Esophagus mucosa (tissue), 1 donor: ENCODE measurements at regions not wholly inside any gene's neighbourhood (a gene's known extent, or its start where the extent isn't known, plus 50 kb on each side); places are given as distances from the start of the nearest gene placed in this dataset.

ENCODE experiments used
- ATAC-seq: fragments of 200-7000 bp; cut with Tn5 transposase; one replicate; pipeline ENCODE4 v1.9.1; 2020
- donor health status: DM: yes; HTN: yes; CAD: no.

DNA sequence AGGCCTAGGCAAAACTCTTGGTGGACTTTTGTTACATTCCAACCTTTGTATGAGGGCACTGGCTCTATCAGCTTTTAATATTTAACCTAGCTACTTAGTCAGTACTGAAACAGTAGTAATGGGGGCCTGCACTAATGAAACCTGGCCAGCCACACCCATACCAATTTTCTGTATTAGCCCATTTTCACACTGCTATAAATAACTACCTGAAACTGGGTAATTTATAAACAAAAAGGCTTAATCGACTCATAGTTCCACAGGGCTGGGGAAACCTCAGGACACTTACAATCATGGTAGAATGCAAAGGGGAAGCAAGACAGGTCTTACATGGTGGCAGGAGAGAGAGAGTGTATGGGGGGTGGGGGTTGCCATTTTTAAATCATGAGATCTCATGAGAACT, 245.7 kb upstream of the RGS18 start:
- ATAC-seq: no peak

- ATAC-seq: no peak
These were observed 244.8 kb upstream of the RGS18 start for GRCh38 chr1:191913260-191913977.

- ATAC-seq: no peak
These were observed 228.9 kb upstream of the RGS18 start for GRCh38 chr1:191929383-191929782.

DNA sequence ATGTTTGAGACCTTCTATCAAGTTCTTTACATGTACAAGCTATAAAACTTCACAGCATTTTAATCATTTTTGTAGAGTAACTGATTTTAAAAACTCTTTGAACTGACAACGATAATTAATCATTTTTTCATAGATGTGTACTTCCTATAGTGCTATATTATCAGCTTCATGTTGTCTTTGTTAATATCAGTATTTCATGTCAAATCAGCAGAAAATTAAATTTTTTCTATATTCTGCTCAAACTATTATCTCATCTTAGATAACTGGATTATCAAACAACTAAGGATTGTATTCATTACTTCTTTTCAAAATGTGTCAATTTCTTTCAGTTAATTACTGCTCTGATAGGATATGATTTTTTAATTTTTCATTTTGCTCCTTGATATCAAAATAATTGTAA, 214.6 kb upstream of the RGS18 start:
- ATAC-seq: no peak

DNA sequence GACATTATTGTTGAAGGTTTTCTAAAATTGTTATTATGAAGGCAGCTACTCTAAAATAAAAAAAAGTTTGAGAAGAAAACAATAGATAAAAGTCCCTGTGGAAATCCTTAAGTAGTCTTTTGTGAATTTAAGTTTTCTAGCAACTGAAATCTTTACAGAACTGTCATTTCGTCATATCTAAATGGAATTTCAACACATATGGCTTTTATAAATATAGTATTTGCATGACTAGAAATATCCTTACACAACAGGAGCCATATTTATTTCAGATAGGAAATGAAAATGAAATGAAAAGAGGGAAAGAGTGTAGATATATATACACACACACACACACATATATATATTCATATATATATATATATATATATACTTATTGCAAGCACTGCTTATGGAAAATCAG, 204.7 kb upstream of the RGS18 start:
- no peak for ATAC-seq

- ATAC-seq: no peak
These were observed 198.4 kb upstream of the RGS18 start for GRCh38 chr1:191959856-191960255.

DNA sequence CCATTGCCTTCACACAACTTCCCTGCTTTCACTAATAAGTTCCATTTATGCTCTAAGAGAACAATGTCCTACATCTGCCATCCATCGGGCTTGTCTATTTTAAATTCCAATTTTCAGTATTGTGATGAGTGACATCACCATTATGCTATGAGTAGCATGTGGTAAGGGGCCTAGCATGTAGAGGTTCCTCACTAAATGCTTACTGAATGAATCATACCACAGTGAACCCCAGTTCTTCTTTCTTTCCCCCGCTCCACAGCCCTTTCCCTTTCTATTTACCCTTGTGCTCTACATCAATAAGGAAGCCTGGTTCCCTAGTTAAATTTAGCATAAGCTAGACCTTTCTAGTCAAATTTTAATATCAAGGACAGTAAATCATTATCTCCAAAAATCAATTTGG, 195.0 kb upstream of the RGS18 start:
- ATAC-seq: no peak

- no peak for ATAC-seq
These were observed 194.3 kb upstream of the RGS18 start for GRCh38 chr1:191963781-191964455.

- ATAC-seq: no peak
These were observed 189.0 kb upstream of the RGS18 start for GRCh38 chr1:191969290-191969689.

DNA sequence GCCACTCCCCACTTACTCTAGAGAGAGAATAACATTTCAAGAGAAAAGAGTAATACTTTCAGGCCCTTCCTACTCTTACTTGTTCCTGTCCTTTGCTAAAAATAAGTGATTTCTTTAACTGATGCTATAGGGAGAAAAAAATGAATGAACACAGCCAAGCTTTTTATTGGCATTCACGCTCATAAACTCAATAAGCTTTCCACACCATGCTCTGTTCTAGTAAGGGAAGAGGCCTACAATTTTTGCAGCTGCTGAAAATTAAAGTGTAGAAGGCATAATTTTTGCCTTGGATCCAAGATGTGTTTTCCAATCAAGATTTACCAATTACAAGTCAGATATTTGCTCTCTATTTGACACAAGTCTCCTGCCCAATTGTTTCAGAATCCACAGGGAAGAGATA, 188.1 kb upstream of the RGS18 start:
- ATAC-seq: no peak

- ATAC-seq: no peak
These were observed 186.8 kb upstream of the RGS18 start for GRCh38 chr1:191971447-191971846.

DNA sequence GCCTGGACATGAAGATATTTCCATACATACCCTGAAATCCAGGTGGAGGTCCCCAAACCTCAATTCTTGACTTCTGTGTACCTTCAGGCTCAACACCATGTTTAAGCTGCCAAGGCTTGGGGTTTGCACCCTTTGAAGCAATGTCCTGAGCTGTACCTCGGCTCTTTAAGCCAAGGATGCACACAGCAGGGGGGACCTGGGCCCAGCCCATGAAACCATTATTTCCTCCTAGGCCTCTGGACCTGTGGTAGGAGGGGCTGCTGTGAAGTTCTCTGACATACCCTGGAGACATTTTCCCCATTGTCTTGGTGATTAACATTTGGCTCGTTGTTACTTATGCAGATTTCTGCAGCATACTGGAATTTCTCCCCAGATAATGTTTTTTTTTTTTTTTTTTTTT, 184.3 kb upstream of the RGS18 start:
- ATAC-seq: no peak

- no peak for ATAC-seq
These were observed 180.3 kb upstream of the RGS18 start for GRCh38 chr1:191977874-191978506.

DNA sequence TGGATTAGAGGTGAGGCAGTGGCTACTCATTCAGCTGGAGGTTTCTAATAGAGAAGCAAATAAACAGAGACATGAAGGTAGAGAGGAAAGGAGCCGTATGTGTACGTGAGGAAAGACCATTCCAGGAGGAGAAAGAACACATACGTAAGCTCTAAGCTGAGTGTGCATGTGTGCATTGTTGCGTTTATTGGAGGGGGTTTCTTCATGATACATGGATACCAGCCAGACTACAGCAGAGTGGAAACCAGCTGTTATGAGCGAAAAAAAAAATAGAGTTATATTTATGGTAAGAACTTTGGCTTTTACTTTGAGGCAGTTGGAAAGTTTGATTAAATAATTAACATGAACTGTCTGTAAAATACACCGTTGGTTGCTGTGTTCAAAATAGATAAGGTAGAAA, 173.4 kb upstream of the RGS18 start:
- no peak for ATAC-seq

GRCh38 chr1:191992118-191992517, 166.1 kb upstream of the RGS18 start:
- no peak for ATAC-seq

- no peak for ATAC-seq
These were observed 164.7 kb upstream of the RGS18 start for GRCh38 chr1:191993549-191993948.

DNA sequence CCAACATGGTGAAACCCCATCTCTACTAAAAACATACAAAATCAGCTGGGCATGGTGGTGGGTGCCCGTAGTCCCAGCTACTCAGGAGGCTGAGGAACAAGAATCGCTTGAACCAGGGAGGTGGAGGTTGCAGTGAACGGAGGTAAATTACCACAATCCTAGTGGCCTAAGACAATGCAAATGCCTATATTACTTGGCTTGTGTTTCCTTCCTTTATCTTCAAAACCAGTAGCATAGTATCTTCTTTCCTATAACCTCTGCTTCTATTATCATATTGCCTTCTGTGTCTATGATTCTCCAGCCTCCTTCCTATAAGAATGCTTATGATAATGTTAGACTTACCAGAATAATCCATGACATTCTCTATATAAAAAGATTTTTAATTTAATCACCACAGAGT, 156.2 kb upstream of the RGS18 start:
- no peak for ATAC-seq

DNA sequence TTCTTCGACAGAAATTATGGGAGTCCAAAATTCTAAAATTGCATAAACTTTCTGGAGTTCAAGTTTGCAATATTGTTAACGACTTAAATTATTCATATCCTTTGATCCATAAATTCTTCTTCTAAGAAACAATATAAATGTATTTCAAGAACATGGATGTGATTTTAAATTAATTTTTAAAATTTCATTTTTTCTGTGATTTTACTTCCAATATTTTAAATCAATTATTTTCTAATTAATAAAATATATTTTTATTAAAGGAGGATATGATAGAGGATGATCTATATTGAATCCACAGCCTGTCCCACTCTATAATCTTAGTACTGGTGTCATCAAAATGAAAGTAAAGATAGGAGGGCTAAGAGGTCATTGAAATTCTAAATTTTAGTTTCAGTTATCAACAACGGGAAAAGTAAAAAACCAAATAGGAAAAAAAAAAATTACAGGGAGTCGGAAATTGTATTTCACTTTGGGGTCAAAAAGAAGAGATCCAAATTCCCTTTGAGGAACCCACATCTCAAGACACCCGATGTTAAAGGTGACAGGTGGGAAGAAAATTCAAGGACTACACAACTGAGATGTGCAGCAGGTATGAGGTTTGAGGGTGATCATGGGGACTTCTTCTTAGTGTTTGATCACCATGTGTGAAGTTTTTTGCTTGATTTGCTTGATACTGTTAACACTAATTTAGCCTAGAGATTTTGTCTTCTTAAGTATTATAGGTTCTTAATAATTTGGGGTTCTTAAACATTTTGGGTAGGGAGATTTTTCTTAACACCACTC, 154.8 kb upstream of the RGS18 start:
- ATAC-seq: no peak

DNA sequence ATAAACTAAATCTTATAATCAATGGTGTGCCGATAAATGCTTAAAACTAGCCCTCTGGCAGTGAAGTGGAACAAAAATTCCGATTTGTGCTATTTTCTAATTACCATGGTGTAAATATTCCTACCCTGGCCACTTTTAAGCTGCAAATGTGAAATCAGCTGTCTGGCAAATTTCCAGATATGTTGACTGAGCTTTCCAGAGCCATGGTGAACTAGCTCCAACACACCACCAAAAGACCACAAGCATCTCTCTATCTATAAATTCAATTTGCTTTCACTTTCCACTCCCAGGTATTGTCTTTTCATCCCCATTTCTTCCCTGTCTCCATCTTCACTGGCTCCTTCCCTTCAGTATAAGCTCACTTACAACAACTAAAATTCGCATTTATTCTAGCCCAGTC, 152.3 kb upstream of the RGS18 start:
- no peak for ATAC-seq

- no peak for ATAC-seq
These were observed 149.9 kb upstream of the RGS18 start for GRCh38 chr1:192008281-192008825.

GRCh38 chr1:192010406-192010805, 147.9 kb upstream of the RGS18 start:
- ATAC-seq: no peak

DNA sequence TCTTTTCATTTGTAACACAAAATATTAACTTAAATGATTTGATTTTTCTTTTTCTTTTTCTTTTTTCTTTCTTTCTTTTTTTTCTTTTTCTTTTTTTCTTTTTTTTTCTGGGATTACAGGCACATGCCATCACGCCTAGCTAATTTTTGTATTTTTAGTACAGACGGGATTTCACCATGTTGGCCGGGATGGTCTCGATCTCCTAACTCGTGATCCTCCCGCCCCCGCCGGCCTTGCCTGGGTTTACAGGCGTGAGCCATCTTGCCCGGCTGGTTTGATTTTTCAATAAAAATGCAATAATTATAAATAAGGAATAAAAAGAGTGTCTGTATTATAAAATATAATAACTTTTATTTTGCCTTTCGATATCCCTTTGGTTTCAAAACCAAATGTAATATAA, 146.7 kb upstream of the RGS18 start:
- ATAC-seq: no peak

DNA sequence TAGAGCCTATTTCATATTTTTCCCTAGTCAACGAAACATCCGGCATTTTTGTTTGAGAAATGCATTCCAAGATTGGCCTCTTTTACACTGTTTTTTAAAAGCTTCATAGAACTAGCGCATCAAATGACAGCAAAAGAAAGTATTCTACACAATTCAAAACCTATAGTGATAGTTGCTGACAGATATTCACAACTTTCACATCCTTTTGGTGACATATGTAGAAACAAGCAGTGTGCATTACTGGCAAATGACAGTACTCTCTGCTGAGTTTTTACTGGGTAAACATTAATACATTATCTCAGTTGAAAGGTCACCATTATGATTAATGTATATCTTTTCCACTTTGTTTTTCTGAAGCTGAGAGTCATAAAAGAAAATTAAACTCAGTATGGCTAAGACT, 135.4 kb upstream of the RGS18 start:
- no peak for ATAC-seq
